SK-N-MC (cell line): ENCODE measurements at regions not wholly inside any gene's neighbourhood (a gene's known extent, or its start where the extent isn't known, plus 50 kb on each side); places are given as distances from the start of the nearest gene placed in this dataset.
"Not testable (repeated sequence)": the region's sequence is repeated elsewhere in the genome, so short reads cannot be mapped to it uniquely, and the experiment has no call there.

ENCODE experiments used
- DNase-seq: peaks from one replicate; pipeline ENCODE4 v3.0.0-alpha.2; 2011; ENCODE audit warnings: low read depth, low spot score
- H3K27ac ChIP-seq: fragments of 200-600 bp; sonication (generic); 2 replicates; pipeline ENCODE4 v1.5.1; 2016; ENCODE audit warnings: mixed run types
- H3K36me3 ChIP-seq: fragments of 200-600 bp; sonication (generic); 2 replicates; pipeline ENCODE4 v1.6.1; 2017; ENCODE audit warnings: antibody characterized with exemption, low read length, mixed read lengths; ENCODE audit not compliant: insufficient read depth
- H3K4me3 ChIP-seq: fragments of 200-600 bp; sonication (generic); 2 replicates; pipeline ENCODE4 v1.5.1; 2016
- H3K9ac ChIP-seq: fragments of 200-600 bp; sonication (generic); 2 replicates; pipeline ENCODE4 v1.8.0; 2017; ENCODE audit warnings: mixed run types, mixed read lengths; ENCODE audit not compliant: insufficient read length
- H3K9me3 ChIP-seq: fragments of 200-600 bp; sonication (generic); 2 replicates; pipeline ENCODE4 v1.6.1; 2017; ENCODE audit warnings: low read depth, mild to moderate bottlenecking, antibody characterized with exemption, low read length, moderate library complexity, mixed read lengths
- EZH2 ChIP-seq: fragments of 200-600 bp; sonication (generic); IDR thresholded peaks from one replicate; pipeline ENCODE4 v1.6.1; 2017; ENCODE audit warnings: antibody characterized with exemption
- FOXP2 ChIP-seq: optimal IDR thresholded peaks from 2 replicates; pipeline ENCODE3; 2011; ENCODE audit warnings: mild to moderate bottlenecking, moderate library complexity; ENCODE audit not compliant: insufficient read depth; ENCODE audit errors: extremely low read length, control extremely low read depth
- POLR2AphosphoS5 ChIP-seq: IDR thresholded peaks from 2 replicates; pipeline ENCODE4 v1.6.1; 2012; ENCODE audit warnings: mild to moderate bottlenecking, low read depth, low read length, borderline replicate concordance

GRCh38 chr2:64880193-64880951 is 108.8 kb upstream of the SLC1A4 start:
- no peak for DNase-seq
- Histone ChIP-seq H3K4me3 (no peak overlapping the region), H3K36me3 (no peaks in the 10 kb centered on the region), H3K27ac (no peak overlapping the region), H3K9me3 (no peaks in the 10 kb centered on the region), H3K9ac (no peak overlapping the region)
- TF ChIP-seq FOXP2 (no peak), EZH2 (no peak), POLR2AphosphoS5 (no peak)

- TF ChIP-seq FOXP2 (no peak), POLR2AphosphoS5 (no peak), EZH2 (no peak)
- no peak overlapping the region for H3K4me3 ChIP-seq
- no peak overlapping the region for H3K9ac ChIP-seq
- no peaks in the 10 kb centered on the region for H3K36me3 ChIP-seq
- DNase-seq: no peak
- no peaks in the 10 kb centered on the region for H3K9me3 ChIP-seq
- H3K27ac ChIP-seq: no peak overlapping the region
These were observed 108.1 kb upstream of the SLC1A4 start for GRCh38 chr2:64881037-64881492.

- Histone ChIP-seq H3K9ac (no peak overlapping the region), H3K27ac (no peak overlapping the region), H3K9me3 (no peaks in the 10 kb centered on the region), H3K36me3 (no peaks in the 10 kb centered on the region), H3K4me3 (no peak overlapping the region)
- TF ChIP-seq FOXP2: no peak
- TF ChIP-seq POLR2AphosphoS5: no peak
- no peak for TF ChIP-seq EZH2
- DNase-seq: no peak
These were observed 101.6 kb upstream of the SLC1A4 start for GRCh38 chr2:64887565-64887964.

GRCh38 chr2:64888591-64889309 is 100.4 kb upstream of the SLC1A4 start:
- no peak for TF ChIP-seq FOXP2
- TF ChIP-seq POLR2AphosphoS5: no peak
- TF ChIP-seq EZH2: no peak
- Histone ChIP-seq H3K4me3 (no peak overlapping the region), H3K36me3 (no peaks in the 10 kb centered on the region), H3K27ac (no peak overlapping the region), H3K9me3 (no peaks in the 10 kb centered on the region), H3K9ac (no peak overlapping the region)
- no peak for DNase-seq

GRCh38 chr2:64889803-64890202 is 99.4 kb upstream of the SLC1A4 start:
- H3K27ac ChIP-seq: no peak overlapping the region

GRCh38 chr2:64896572-64896971 is 92.6 kb upstream of the SLC1A4 start:
- not testable (repeated sequence) for H3K4me3 ChIP-seq, DNase-seq, H3K9me3 ChIP-seq, H3K9ac ChIP-seq, H3K27ac ChIP-seq, H3K36me3 ChIP-seq

More at GRCh38 chr2:64889803-64890202, 99.4 kb upstream of the SLC1A4 start:
- TF ChIP-seq EZH2 (no peak), POLR2AphosphoS5 (no peak), FOXP2 (no peak)
- Histone ChIP-seq H3K4me3 (no peak overlapping the region), H3K9me3 (no peaks in the 10 kb centered on the region), H3K9ac (no peak overlapping the region), H3K36me3 (no peaks in the 10 kb centered on the region)
- no peak for DNase-seq

GRCh38 chr2:64899081-64899865 is 89.9 kb upstream of the SLC1A4 start:
- H3K9me3 ChIP-seq: no peaks in the 10 kb centered on the region
- no peak overlapping the region for H3K27ac ChIP-seq
- no peak overlapping the region for H3K4me3 ChIP-seq
- no peaks in the 10 kb centered on the region for H3K36me3 ChIP-seq
- DNase-seq: no peak
- TF ChIP-seq EZH2: no peak
- TF ChIP-seq FOXP2: no peak
- no peak for TF ChIP-seq POLR2AphosphoS5
- no peak overlapping the region for H3K9ac ChIP-seq

GRCh38 chr2:64899876-64900275 is 89.3 kb upstream of the SLC1A4 start:
- H3K9me3 ChIP-seq, DNase-seq, H3K36me3 ChIP-seq, H3K4me3 ChIP-seq, H3K9ac ChIP-seq, H3K27ac ChIP-seq: not testable (repeated sequence)
